K562 (cell line): ENCODE measurements at regions not wholly inside any gene's neighbourhood (a gene's known extent, or its start where the extent isn't known, plus 50 kb on each side); places are given as distances from the start of the nearest gene placed in this dataset.

Experiments used
- ATAC-seq: fragments of 200-7000 bp; cut with Tn5 transposase; 3 replicates; pipeline ENCODE4 v1.9.1; 2020; ENCODE audit warnings: moderate library complexity
- BruUV-seq: library from RNA; stranded (reverse); fragments of 400-500 nt; replicated peaks from 2 replicates; lab custom pipeline; 2021; lab: Mats Ljungman, UMichigan
- CTCF ChIA-PET: fragments of 300-600 bp; formaldehyde crosslinking; extraction: SDS; loops from one replicate; lab custom pipeline; 2021; ENCODE audit warnings: low intra/inter-chr PET ratio; lab: Yijun Ruan, JAX
- POLR2A ChIA-PET: fragments of 300-600, 350-650 bp; sonication (Branson Sonifier 250); formaldehyde crosslinking; extraction: SDS; loops from one replicate; lab custom pipeline; 2021; ENCODE audit warnings: antibody characterized with exemption, inconsistent platforms; lab: Yijun Ruan, JAX
- DNase-seq, 4 experiments: peaks; one replicate each; pipeline versions ENCODE4 v3.0.0 to v3.0.0-alpha.2; 2011 to 2018; ENCODE audit warnings: low spot score in 3 of 4, mixed read lengths in 3 of 4; ENCODE audit errors: extremely low read depth in 1 of 4
- FAIRE-seq: peaks from 2 replicates; lab custom pipeline; 2011; peaks lifted over from hg19 to GRCh38; lab: Jason Lieb, UNC
- H2AFZ ChIP-seq: 2 replicates; pipeline ENCODE4 v1.6.0; 2011; ENCODE audit warnings: low read depth, low read length, control low read depth, inconsistent platforms
- H3K27ac ChIP-seq: fragments of 200-600 bp; 3 replicates; pipeline ENCODE4 v1.8.0; 2011; ENCODE audit warnings: low read depth, mild to moderate bottlenecking, control low read depth, inconsistent platforms, low read length, moderate library complexity, mixed read lengths; ENCODE audit errors: extremely low read depth
- H3K27me3 ChIP-seq, 2 experiments: fragments of 300-600 bp in 1 of 2; 2 replicates in 1 of 2; 3 replicates in 1 of 2; pipeline versions ENCODE4 v1.6.0 to v1.8.0; 2011; ENCODE audit warnings: inconsistent platforms in 2 of 2, low read length in 2 of 2, mild to moderate bottlenecking in 1 of 2, mixed read lengths in 1 of 2, moderate library complexity in 1 of 2; ENCODE audit not compliant: control insufficient read depth in 2 of 2, insufficient read depth in 2 of 2
- H3K36me3 ChIP-seq: fragments of 300-600 bp; 3 replicates; pipeline ENCODE4 v1.8.0; 2011; ENCODE audit warnings: mild to moderate bottlenecking, low read length, inconsistent platforms; ENCODE audit not compliant: control insufficient read depth, insufficient read depth
- H3K4me1 ChIP-seq, 2 experiments: fragments of 200-600 bp in 1 of 2; replicated peaks in 1 of 2; 2 replicates in 1 of 2; 3 replicates in 1 of 2; pipeline versions ENCODE4 v1.5.1 to v1.8.0; 2011; ENCODE audit warnings: inconsistent platforms in 2 of 2, low read length in 2 of 2, mild to moderate bottlenecking in 1 of 2, mixed read lengths in 1 of 2, moderate library complexity in 1 of 2; ENCODE audit not compliant: control insufficient read depth in 2 of 2, insufficient read depth in 2 of 2
- H3K4me2 ChIP-seq: 2 replicates; pipeline ENCODE4 v1.6.1; 2011; ENCODE audit warnings: low read length, control low read depth, inconsistent platforms, mixed read lengths; ENCODE audit not compliant: insufficient read depth
- H3K4me3 ChIP-seq: fragments of 200-600 bp; sonication (generic), shearing (Covaris generic); 2 replicates; pipeline ENCODE4 v1.5.1; 2016; ENCODE audit warnings: control low read depth, inconsistent platforms
- H3K79me2 ChIP-seq: fragments of 200-600 bp; 3 replicates; pipeline ENCODE4 v1.8.0; 2011; ENCODE audit warnings: low read length, inconsistent platforms; ENCODE audit not compliant: control insufficient read depth, insufficient read depth
- H3K9ac ChIP-seq, 2 experiments: 2 replicates each; pipeline versions ENCODE4 v1.6.0 to v1.6.1; 2011; ENCODE audit warnings: low read depth in 2 of 2, low read length in 2 of 2, control low read depth in 1 of 2, inconsistent platforms in 1 of 2, mild to moderate bottlenecking in 1 of 2, mixed read lengths in 1 of 2; ENCODE audit not compliant: insufficient read depth in 1 of 2
- H3K9me1 ChIP-seq: one replicate; pipeline ENCODE4 v1.6.0; 2011; ENCODE audit warnings: inconsistent platforms, mild to moderate bottlenecking, low read length, moderate library complexity; ENCODE audit not compliant: control insufficient read depth, insufficient read depth
- H3K9me3 ChIP-seq: replicated peaks from 2 replicates; pipeline ENCODE4 v1.5.1; 2011; ENCODE audit warnings: low read depth, low read length, inconsistent platforms; ENCODE audit not compliant: control insufficient read depth, insufficient read depth
- H4K20me1 ChIP-seq: replicated peaks from 2 replicates; pipeline ENCODE4 v1.6.1; 2011; ENCODE audit warnings: low read length, inconsistent platforms, mixed read lengths; ENCODE audit not compliant: control insufficient read depth, insufficient read depth
- ATF7 ChIP-seq: fragments of 450-650 bp; IDR thresholded peaks from 2 replicates; pipeline ENCODE4 v1.7.1; 2014; ENCODE audit warnings: mild to moderate bottlenecking, moderate library complexity
- BACH1 ChIP-seq: fragments of 200-800 bp; sonication (Bioruptor generic); IDR thresholded peaks from 2 replicates; pipeline ENCODE4 v1.6.1; 2016; ENCODE audit warnings: missing genetic modification characterization, missing compliant biosample characterization
- CCNT2 ChIP-seq: IDR thresholded peaks from 2 replicates; pipeline ENCODE4 v1.6.1; 2011; ENCODE audit warnings: borderline replicate concordance, low read depth, mild to moderate bottlenecking, moderate library complexity, mixed read lengths, low read length; ENCODE audit not compliant: insufficient read length; ENCODE audit errors: extremely low read depth
- E2F4 ChIP-seq: sonication (generic); formaldehyde crosslinking; IDR thresholded peaks from 2 replicates; pipeline ENCODE4 v1.8.0; 2022; ENCODE audit warnings: mild to moderate bottlenecking, low read depth, missing genetic modification reagents
- HOMEZ ChIP-seq: fragments of 250-450 bp; sonication (Bioruptor Pico); IDR thresholded peaks from 2 replicates; pipeline ENCODE4 v1.4.0; 2020; ENCODE audit warnings: mild to moderate bottlenecking, moderate library complexity
- KLF16 ChIP-seq: IDR thresholded peaks from 2 replicates; pipeline ENCODE4 v1.6.1; 2016; ENCODE audit warnings: antibody characterized with exemption
- MTA1 ChIP-seq: fragments of 450-650 bp; IDR thresholded peaks from 2 replicates; pipeline ENCODE4 v1.6.1; 2017; ENCODE audit warnings: borderline replicate concordance
- MYBL2 ChIP-seq, 2 experiments: fragments of 450-650 bp in 1 of 2; sonication (generic) in 1 of 2; formaldehyde crosslinking in 1 of 2; IDR thresholded peaks; 2 replicates each; pipeline versions ENCODE4 v1.6.1 to v1.8.1; 2017 to 2022; ENCODE audit warnings: borderline replicate concordance in 1 of 2, inconsistent platforms in 1 of 2, low read depth in 1 of 2, mild to moderate bottlenecking in 1 of 2, missing genetic modification reagents in 1 of 2, moderate library complexity in 1 of 2
- NR2C1 ChIP-seq, 2 experiments: fragments of 450-650 bp; IDR thresholded peaks; 2 replicates each; pipeline ENCODE4 v1.6.1; 2017; ENCODE audit warnings: mild to moderate bottlenecking in 2 of 2, antibody characterized with exemption in 1 of 2, inconsistent platforms in 1 of 2, missing compliant biosample characterization in 1 of 2, missing genetic modification characterization in 1 of 2
- PTRF ChIP-seq: fragments of 450-650 bp; IDR thresholded peaks from 2 replicates; pipeline ENCODE4 v1.6.1; 2016; ENCODE audit warnings: mild to moderate bottlenecking, missing genetic modification characterization, missing compliant biosample characterization
- SMAD4 ChIP-seq: fragments of 250-450 bp; sonication (Bioruptor Pico); conservative IDR thresholded peaks from 2 replicates; pipeline ENCODE4 v1.8.0; 2021; ENCODE audit warnings: inconsistent platforms, mild to moderate bottlenecking, moderate library complexity
- SP2 ChIP-seq: IDR thresholded peaks from 2 replicates; pipeline ENCODE4 v1.6.1; 2011; ENCODE audit warnings: mild to moderate bottlenecking, low read depth, low read length, moderate library complexity; ENCODE audit not compliant: poor library complexity, severe bottlenecking; ENCODE audit errors: extremely low read depth
- TEAD4 ChIP-seq, 2 experiments: sonication (generic) in 1 of 2; formaldehyde crosslinking in 1 of 2; IDR thresholded peaks; 2 replicates each; pipeline versions ENCODE4 v1.6.1 to v1.8.0; 2012 to 2022; ENCODE audit warnings: borderline replicate concordance in 1 of 2, inconsistent platforms in 1 of 2, low read length in 1 of 2, mild to moderate bottlenecking in 1 of 2, missing genetic modification reagents in 1 of 2
- THRB ChIP-seq: fragments of 450-650 bp; formaldehyde crosslinking; conservative IDR thresholded peaks from 2 replicates; pipeline ENCODE4 v1.4.0; 2022; ENCODE audit warnings: mild to moderate bottlenecking, missing genetic modification characterization
- ZNF184 ChIP-seq: sonication (generic); formaldehyde crosslinking; IDR thresholded peaks from 2 replicates; pipeline ENCODE4 v1.5.0; 2020; ENCODE audit warnings: missing genetic modification reagents
- ZNF639 ChIP-seq, 2 experiments: fragments of 200-800 bp in 1 of 2; sonication (Bioruptor generic) in 1 of 2; sonication (generic) in 1 of 2; formaldehyde crosslinking in 1 of 2; IDR thresholded peaks in 1 of 2; conservative IDR thresholded peaks in 1 of 2; 2 replicates each; pipeline versions ENCODE4 v1.5.0 to v1.6.1; 2016 to 2020; ENCODE audit warnings: missing compliant biosample characterization in 1 of 2, missing genetic modification characterization in 1 of 2, missing genetic modification reagents in 1 of 2
- WGBS: fragments of 100-300 bp; shearing (Covaris generic); methylation state at CpG from one replicate; pipeline ENCODE4 v1.1.6; 2016; ENCODE audit warnings: low coverage, mixed read lengths; ENCODE audit not compliant: insufficient coverage; ENCODE audit errors: missing lambda C conversion rate; 5-methylcytosine and 5-hydroxymethylcytosine counted together
- in situ Hi-C: fragments of 300-500 bp; cut with MboI; formaldehyde crosslinking; loops from 4 replicates; pipeline ENCODE4 v1.15.0; 2018; ENCODE audit warnings: inconsistent platforms, mixed read lengths
- intact Hi-C: fragments of 100-400 bp; cut with micrococcal nuclease; formaldehyde crosslinking; loops from 2 replicates; pipeline ENCODE4 v1.14.2; 2022

GRCh38 chr18:34120294-34120693 is 104.4 kb downstream of the NOL4 start:
- Histone ChIP-seq H3K36me3 (no peaks in the 10 kb centered on the region), H3K27me3 (no peaks in the 10 kb centered on the region), H3K27ac (no peak overlapping the region), H3K9me3 (peaks cover 2% of the 10 kb centered on the region; the same call in 1 of the 2 replicates), H4K20me1 (no peaks in the 10 kb centered on the region), H3K4me2 (no peak overlapping the region), H2AFZ (no peak overlapping the region), H3K9ac (no peak overlapping the region), H3K79me2 (no peaks in the 10 kb centered on the region), H3K9me1 (no peaks in the 10 kb centered on the region), H3K4me1 (no peaks in the 10 kb centered on the region), H3K4me3 (no peak overlapping the region)
- FAIRE-seq, result no peak
- in situ Hi-C loops (loop anchor here (25.0 kb wide), 1 partner anchor 667 kb away; no protein-coding TSS in a partner anchor), intact Hi-C loops (no loop called here)
- ChIA-PET CTCF (no interaction called here), POLR2A (no interaction called here)
- no peak for ATAC-seq
- whole genome bisulfite sequencing, result 0% methylated on average over 1 of the region's 1 CpG
- no TSS peak for BruUV-seq
- no peak for DNase-seq
- TF ChIP-seq ATF7 (no peak), CCNT2 (no peak), NR2C1 (IDR thresholded peaks at IDR 0.05) (no peak), NR2C1 (tag; IDR thresholded peaks at IDR 0.05) (no peak), SP2 (no peak), THRB (no peak), TEAD4 (IDR thresholded peaks at IDR 0.05; ENCODE audit: low read length) (no peak), TEAD4 (CRISPR knock-in tag; IDR thresholded peaks at IDR 0.05; ENCODE audit: borderline replicate concordance) (no peak), BACH1 (tag) (no peak), PTRF (tag) (no peak), MYBL2 (IDR thresholded peaks at IDR 0.05; ENCODE audit: low read depth) (no peak), MYBL2 (CRISPR knock-in tag; IDR thresholded peaks at IDR 0.05; ENCODE audit: borderline replicate concordance) (no peak), ZNF639 (CRISPR knock-in tag; conservative IDR thresholded peaks at IDR 0.05 in 1 of 2, IDR thresholded peaks at IDR 0.05 in 1 of 2) (no peak), ZNF184 (CRISPR knock-in tag) (no peak), KLF16 (no peak), SMAD4 (CRISPR knock-in tag) (no peak), HOMEZ (CRISPR knock-in tag) (no peak), MTA1 (no peak), E2F4 (no peak)
